ENCODE measurements at regions not wholly inside any gene's neighbourhood (a gene's known extent, or its start where the extent isn't known, plus 50 kb on each side); places are given as distances from the start of the nearest gene placed in this dataset.

- dilution Hi-C loops (cut with MboI; ENCODE audit: extremely low pct_ligation_motif_present, low sequenced_read_pairs), result no loop called here
- TF ChIP-seq, protein P1, sequence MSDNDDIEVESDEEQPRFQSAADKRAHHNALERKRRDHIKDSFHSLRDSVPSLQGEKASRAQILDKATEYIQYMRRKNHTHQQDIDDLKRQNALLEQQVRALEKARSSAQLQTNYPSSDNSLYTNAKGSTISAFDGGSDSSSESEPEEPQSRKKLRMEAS (IDR thresholded peaks at IDR 0.05; ENCODE audit: insufficient read depth, insufficient read length), result no peak
- TF ChIP-seq, protein P2, sequence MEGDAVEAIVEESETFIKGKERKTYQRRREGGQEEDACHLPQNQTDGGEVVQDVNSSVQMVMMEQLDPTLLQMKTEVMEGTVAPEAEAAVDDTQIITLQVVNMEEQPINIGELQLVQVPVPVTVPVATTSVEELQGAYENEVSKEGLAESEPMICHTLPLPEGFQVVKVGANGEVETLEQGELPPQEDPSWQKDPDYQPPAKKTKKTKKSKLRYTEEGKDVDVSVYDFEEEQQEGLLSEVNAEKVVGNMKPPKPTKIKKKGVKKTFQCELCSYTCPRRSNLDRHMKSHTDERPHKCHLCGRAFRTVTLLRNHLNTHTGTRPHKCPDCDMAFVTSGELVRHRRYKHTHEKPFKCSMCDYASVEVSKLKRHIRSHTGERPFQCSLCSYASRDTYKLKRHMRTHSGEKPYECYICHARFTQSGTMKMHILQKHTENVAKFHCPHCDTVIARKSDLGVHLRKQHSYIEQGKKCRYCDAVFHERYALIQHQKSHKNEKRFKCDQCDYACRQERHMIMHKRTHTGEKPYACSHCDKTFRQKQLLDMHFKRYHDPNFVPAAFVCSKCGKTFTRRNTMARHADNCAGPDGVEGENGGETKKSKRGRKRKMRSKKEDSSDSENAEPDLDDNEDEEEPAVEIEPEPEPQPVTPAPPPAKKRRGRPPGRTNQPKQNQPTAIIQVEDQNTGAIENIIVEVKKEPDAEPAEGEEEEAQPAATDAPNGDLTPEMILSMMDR (IDR thresholded peaks at IDR 0.05; ENCODE audit: extremely low read depth in 1 of 2, insufficient read depth in 1 of 2, low read depth in 1 of 2, low read length in 2 of 2), result no peak
- TF ChIP-seq MYC (IDR thresholded peaks at IDR 0.05; ENCODE audit: low read depth, low read length), result no peak
- TF ChIP-seq FOS (IDR thresholded peaks at IDR 0.05; ENCODE audit: borderline replicate concordance, insufficient read depth, low read length), result no peak
- TF ChIP-seq GATA2 (IDR thresholded peaks at IDR 0.05; ENCODE audit: insufficient read depth, insufficient read length, low read depth, low read length), result no peak
- no peak for TF ChIP-seq POLR2A (IDR thresholded peaks at IDR 0.05; ENCODE audit: low read depth, low read length)
- no peak overlapping the region for H3K27ac ChIP-seq (ENCODE audit: insufficient read depth, low read depth, low read length)
- intact Hi-C loops (cut with micrococcal nuclease), result no loop called here
- H3K4me2 ChIP-seq (ENCODE audit: insufficient read depth, low read length), result no peak overlapping the region
- H3K9me1 ChIP-seq (replicated peaks; ENCODE audit: control insufficient read depth, extremely low read depth, insufficient read depth, low read length), result no peaks in the 10 kb centered on the region
- no peak overlapping the region for H2AFZ ChIP-seq (ENCODE audit: low read depth, low read length)
- DNase-seq (ENCODE audit: low read depth, low spot score) (no peak), FAIRE-seq (no peak)
- H4K20me1 ChIP-seq (replicated peaks; ENCODE audit: control insufficient read depth, extremely low read depth, insufficient read depth, low read length), result no peaks in the 10 kb centered on the region
- H3K9ac ChIP-seq (replicated peaks; ENCODE audit: extremely low read depth, insufficient read depth, low read length), result no peak overlapping the region
- no peak overlapping the region for H3K4me3 ChIP-seq (replicated peaks in 1 of 3; ENCODE audit: insufficient read depth in 1 of 3, low read depth in 1 of 3, low read length in 3 of 3)
- H3K27me3 ChIP-seq (ENCODE audit: control insufficient read depth in 2 of 2, insufficient read depth in 2 of 2, low read length in 2 of 2), result no peaks in the 10 kb centered on the region
- POLR2A ChIA-PET, result no interaction called here
- H3K4me1 ChIP-seq (ENCODE audit: control insufficient read depth, extremely low read depth, insufficient read depth, low read length), result no peaks in the 10 kb centered on the region
- H3K79me2 ChIP-seq (ENCODE audit: control insufficient read depth, insufficient read depth, low read length), result no peaks in the 10 kb centered on the region
- no peaks in the 10 kb centered on the region for H3K36me3 ChIP-seq (ENCODE audit: control insufficient read depth in 2 of 2, extremely low read depth in 1 of 2, insufficient read depth in 2 of 2, low read length in 2 of 2)
- CTCF ChIA-PET, result no interaction called here
- BruUV-seq (replicated peaks), result no TSS peak
- no peaks in the 10 kb centered on the region for H3K9me3 ChIP-seq (replicated peaks; ENCODE audit: control insufficient read depth, insufficient read depth, low read length)
These were observed 51.0 kb upstream of the GPRC5B start for GRCh38 chr16:19935694-19936093.

Measured in endothelial cell of umbilical vein (primary cell).